NCI-H345 treated with DMSO at 0.1 percent for 48 hours (cell line): ENCODE measurements at regions not wholly inside any gene's neighbourhood (a gene's known extent, or its start where the extent isn't known, plus 50 kb on each side); places are given as distances from the start of the nearest gene placed in this dataset.

Experiments used
- DNase-seq: peaks from one replicate; lab custom pipeline; 2025; ENCODE audit not compliant: unreplicated experiment; lab: John Stamatoyannopoulos, UW

DNA sequence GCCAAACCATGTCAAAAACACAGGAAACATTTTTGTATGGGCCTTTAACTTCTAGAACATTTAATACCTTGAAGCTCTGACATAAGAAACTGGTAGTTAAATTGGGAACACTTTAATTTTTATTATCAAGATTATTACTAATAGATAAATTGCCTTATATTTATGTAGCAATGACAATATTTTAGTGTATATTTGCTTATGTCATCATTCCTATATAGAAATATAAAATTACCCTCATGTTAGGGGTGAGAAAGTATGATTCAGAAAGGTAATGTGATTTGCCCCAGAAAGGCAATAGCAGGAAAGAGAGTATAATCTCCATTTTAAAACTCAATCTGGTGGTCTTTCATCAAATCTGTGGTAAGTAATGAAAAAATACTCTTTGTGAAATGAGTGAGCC, 147.4 kb downstream of the IL15 start:
- no peak for DNase-seq

DNA sequence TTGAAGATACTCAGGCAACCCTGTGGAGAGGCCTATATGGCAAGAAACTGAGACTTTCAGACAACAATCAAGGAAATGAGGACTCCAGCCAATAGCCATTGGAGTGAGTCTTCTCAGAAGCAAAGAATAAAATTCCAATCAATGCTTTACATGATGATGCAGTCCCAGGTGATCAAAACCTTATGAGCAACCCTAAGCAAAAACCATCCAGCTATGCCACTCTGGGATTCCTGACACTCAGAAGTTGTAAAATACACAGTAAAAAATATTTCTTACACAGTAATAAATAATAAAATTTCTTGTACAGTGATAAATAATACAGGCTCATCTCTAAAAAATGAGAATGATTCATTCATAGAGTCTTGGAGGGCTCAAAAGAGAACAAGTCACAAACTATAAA, 150.6 kb downstream of the IL15 start:
- no peak for DNase-seq

DNA sequence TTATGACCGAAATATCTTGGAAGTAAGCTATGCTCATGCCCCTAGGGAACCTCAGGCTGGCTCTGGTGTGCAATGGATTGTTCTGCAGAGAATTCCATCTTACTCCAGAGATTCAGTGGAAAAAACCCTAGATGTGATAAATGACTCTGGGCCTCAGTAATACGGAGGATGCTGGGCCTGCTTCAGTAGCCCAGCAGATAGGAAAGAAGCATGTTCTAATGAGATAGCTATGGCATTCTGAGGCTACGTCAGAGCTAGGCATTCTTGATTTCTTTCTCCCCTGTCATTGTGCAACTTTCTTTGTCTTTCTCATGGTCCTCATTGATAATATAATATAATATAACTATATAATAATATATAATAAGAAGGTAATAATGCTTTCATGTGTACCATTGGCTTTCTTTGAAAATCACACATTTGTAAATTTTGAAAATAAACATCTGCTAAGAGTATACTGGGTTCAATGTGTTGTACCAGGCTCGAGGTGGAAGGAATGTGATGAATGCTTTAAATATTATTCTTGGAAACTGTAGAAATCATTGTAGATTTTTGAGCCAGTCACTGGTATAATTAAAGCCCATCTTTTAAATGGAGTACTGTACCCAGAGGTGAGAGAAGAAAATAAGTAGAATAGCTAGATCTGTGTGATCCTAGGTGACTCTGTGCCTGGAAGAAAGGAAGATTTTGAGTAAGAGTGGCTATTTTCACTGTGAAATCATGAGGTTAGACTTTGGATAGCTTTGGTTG, 152.0 kb downstream of the IL15 start:
- DNase-seq = no peak

DNA sequence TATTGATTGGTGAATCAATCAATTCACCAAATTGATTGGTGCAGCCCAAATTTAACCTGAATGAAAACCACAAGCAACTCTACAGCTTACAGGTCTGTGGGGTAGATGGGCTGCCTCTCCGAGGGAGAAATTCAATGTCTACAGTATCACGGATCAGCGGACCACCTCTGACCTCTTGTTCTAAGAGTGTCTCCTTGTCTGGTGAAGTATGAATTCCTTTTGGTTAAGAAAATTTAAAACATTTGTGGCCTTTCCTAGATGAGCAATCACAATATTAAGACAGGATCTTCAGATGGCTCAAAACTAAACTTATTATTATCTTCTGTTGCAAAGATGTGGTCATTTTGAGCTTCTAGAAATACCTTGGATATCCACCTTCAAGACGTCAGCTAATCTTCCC, 153.3 kb downstream of the IL15 start:
- no peak for DNase-seq

DNA sequence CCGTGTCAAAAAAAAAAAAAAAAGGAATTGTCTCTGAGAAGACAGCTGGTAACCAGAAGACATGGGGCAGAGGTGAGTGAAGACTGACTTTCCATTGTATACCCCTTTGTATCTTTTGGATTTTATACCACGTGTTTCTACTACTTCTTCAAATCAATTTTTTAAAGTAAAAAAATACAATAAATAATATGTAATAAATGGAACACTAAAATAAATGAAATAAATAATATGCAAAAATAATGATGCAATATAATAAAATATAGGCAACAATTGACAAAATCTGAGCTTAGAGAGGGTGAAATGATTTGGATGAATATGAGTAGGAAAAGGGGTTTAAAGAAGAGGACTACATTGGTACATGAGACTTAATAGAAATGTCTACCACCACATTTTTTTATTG, 155.8 kb downstream of the IL15 start:
- no peak for DNase-seq

DNA sequence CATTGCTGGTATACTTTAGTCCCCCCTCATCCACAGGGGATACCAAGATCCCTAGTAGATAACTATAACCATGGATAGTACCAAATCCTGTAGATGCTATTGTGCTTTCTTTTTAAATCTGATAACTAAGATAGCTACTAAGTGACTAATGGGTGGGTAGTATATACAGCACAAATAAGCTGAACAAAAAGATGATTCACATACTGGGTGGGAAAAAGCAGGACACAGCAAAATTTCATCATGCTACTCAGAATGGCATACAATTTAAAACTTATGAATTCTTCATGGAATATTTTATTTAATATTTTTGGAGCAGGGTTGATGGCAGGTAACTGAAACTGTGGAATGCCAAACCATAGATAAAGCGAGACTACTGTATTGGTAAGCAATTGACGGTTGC, 161.6 kb downstream of the IL15 start:
- no peak for DNase-seq

DNA sequence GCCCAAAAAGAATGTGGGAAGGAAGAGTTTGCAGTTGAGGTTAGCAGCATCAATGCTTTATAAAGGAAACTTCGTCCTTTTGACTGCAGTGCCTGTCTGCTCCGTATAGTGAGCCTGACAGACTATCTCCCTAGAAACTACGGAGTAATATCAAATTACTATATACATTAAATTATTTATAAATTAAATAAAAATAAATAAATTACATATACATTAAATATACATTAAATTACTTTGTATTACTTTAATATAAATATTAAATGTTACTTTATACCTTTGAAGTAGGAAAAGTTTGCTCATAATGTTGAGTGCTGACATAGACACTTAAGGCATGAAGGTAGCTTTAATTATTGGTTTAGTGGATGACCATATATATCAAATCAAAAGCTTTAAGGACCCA, 165.2 kb downstream of the IL15 start:
- no peak for DNase-seq

DNA sequence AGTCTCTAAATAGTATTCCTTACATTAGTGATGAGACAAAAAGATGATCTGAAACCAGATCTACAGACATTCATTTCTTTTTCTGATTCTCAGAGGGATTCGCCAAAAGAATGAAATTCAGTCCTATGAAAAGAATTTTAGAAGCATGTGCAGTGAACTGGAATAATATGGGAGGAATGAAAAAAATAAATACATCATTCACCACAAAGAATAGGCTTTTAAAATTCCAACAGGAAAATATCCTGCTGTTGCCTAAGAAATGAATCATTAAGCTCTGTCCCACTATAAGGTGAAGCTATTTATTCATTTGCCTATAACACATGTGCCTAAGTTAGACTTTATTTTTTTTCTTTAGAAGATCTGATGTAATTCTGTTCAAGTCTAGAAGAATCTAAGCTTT, 165.9 kb downstream of the IL15 start:
- DNase-seq = no peak

DNA sequence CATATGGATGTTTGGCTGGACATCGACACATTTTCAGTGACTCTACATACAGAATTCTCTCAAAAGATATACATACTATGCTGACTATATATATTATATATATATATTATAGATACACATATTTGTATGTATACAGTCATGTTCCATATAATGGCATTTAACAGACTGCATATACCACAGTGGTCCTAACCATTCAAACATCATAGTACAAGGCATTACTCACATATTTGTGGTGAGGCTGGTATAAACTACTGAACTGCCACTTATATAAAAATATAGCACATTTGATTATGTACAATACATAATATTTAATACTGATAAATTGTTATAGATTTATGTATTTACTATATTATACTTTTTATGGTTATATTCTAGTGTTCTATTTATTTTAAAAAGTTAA, 168.5 kb downstream of the IL15 start:
- DNase-seq = no peak

DNA sequence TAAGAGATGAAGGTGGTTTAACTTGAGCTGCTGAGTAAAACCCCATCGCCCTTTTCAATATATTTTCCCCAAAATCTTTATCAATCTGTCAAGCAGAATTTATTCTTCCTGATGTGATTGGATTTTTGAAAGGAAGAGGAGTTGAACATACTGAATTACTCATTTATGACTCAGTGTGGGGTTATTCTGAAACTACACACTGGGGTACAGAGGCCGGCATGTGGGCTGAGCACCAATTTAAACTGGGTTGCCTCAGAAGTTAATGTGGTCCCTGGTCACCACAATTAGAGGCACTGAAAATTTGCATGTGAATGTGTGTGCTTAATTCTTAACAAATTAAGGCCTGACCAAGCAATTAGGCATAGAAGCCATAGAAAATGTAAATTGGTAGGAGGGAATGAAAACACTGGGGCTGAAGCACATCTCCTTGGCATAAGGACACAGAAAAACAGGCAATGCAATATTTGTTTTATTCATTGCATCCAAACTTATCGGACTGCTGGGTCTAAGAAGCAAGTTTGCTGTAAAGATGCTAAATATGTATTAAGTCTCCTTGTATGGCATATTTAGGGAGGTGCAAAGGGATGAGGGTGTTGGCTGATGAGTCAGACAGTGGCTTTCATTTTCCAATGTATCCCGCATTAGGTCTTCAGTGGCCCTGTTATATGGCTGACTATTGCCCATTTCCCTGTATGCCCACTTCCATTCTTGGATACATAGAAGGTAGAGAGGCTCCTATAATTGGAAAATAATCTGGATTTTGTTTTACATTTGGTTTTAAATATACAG, 170.9 kb downstream of the IL15 start:
- no peak for DNase-seq

DNA sequence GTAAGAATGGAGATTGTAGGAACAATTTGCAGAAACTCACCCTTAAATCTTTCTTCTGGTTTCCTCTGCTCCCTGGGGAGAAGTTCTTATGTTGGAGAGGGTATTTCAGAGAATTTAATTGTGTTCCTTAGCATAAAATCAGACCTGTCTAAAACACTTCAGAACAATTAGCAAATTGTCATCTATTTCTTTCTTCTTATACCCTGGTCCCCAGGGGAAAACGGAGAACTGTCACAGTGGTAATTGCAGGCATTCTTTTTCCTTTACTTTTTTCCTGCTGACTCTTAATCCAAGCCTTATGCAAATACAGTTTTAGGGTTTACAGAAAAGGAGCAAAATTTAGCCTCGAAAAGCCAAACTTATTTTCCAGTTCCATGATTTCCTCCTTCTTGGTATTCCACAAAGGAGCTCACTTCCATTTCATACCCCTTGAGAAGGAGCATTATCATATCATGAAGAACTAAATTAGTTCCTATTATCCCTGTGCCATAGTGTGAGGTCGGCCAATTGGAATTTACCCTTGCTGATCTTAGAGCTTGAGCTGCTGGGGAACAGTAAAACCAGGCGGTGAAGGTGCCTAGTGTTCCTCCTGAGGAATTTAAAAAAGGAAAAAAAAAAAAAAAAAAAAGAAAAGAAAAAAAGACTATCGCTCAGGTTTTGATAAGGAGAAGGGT, 173.8 kb downstream of the IL15 start:
- no peak for DNase-seq

DNA sequence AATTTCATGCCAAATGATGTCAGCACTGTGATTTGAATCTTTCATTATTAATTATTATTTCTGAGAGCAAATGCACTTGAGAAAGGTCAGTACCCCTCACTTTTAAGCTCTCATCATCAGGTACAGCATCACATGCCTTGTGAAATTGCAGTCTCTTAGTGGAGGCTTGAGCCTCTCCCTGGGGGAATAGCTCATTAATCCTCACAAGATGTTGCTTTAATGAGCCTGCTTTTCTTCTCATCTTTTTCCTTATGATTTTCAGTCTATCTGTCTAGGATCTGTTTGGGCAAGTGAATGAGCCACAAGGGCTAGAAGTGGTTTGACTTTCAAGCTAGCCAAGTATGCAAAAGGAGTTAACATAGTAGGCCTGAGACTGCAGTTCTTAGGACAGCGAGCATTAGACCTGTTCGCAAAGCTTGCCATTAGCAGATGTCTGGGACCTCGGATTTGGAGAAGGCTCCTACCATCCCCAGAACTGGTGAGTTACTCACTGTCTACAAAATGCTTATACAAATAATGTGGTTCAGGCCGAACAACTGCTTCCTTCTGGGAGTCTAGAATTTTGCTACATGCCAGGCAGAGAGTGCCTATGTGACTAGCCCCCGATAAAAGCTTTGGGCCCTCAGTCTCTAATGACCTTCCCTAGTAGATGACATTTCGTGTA, 174.5 kb downstream of the IL15 start:
- DNase-seq = no peak

DNA sequence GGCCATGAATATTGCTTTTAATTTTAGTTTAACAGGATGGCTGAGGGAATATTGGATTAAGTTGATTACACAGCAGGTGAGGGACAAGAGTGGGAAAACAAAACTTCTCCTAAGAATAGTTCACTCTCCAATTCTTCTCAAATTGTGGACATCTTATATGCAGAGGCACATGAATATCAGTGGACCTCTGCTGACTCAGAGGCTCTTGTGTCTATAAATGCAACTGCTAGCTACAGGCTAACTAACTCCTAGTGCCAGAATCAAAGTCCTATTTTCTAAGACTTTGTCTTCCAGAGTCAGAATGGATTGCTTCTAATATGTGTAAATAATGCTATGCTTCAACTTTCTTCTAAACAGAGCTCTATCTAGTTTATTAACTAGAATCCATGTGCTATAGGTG, 175.8 kb downstream of the IL15 start:
- DNase-seq = no peak

DNA sequence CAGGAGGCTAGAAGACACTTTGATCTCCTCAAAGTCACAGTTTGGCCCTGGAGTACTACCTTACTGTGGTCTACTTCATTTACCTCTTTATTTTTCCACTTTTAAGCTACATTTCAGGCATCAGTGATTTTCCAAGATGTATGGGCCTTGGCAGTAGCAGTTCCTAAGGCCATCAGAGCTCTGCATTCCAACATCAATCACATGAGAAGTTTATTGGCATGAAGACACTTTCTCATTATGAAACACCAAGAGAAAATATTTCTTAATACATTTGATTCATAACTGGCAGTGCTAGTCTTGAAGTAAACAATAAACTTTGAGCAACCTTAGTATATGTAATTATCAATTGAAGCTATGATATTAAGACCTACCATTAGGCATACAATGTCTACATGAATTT, 178.1 kb downstream of the IL15 start:
- no peak for DNase-seq

DNA sequence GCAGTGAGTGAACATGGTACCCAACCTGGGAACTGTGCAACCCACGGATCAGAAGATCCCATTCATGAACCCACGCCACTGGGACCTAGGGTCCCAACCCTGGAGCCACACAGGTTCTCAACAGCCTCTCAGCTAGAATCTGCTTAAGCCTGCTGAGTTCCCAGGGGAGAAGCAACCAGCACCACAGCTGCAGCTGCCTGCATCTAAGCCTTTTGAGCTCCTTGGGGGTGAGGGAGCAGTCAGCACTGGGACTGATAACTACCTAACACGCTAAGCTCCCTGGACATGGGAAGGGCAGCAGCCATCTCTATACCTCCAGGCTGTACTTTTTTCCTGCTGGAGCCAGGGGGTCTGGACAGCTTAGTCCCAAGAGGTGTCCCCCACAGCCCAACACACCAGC, 179.3 kb downstream of the IL15 start:
- DNase-seq = no peak

DNA sequence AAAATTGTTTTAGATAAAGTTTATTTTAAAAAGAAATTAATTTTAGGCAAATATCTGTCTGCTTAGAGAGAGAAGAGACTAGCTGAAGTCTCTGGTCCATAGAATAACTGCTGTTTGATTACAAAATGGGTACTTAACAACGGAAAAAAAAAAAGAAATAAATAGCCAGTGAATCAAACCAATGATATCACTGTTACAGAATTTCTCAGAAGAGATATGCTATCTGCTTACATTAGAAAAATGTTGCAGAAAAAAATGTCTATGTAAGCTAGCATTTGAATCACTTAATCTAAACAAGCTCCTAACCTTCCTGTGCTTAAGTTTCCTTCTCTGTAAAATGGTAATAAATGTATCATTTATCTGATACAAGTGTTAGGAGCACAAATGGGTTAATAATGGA, 189.9 kb downstream of the IL15 start:
- DNase-seq = no peak

DNA sequence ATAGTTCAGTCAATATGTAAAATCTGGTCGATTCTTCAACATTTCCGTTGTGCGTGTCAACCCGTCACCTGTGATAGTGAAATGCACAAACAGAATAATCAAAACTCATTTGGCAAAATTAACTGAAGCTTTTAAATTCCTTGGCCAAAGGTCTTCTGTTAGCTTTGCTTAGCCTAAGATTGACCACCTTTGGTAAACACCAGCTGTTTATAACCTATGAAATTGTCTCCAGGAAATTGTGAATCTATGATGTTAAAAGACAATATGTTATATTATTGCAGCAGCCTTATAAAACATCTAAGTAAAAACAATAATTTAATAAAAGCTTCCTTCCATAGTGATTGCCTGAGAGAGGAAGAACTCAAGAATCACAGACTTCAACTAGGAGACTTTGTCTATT, 196.8 kb downstream of the IL15 start:
- DNase-seq = no peak

DNA sequence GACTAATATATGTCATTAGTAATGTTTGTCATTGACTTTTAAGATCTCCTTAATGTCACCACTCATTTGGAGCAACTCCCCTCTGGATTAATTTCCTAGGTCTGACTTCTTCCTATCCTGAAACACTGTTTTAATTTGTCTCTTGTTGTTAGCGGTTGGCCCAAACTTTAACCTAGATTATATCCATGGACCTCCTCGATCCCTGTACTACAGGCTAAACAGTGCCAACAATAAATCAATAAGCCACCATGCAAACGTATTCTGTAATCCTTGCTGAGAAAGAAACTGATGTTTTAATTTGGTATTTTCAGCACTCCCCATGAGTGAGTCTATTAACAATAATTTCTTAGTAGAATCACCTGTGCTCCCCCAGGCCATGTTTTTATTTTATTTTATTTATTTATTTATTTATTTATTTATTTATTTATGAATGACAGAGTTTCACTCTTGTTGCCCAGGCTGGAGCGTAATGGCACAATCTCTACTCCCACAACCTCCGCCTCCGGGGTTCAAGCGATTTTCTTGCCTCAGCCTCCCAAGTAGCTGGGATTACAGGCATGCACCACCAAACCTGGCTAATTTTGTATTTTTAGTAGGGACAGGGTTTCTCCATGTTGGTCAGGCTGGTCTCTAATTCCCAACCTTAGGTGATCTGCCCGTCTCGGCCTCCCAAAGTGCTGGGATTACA, 204.1 kb downstream of the IL15 start:
- no peak for DNase-seq

DNA sequence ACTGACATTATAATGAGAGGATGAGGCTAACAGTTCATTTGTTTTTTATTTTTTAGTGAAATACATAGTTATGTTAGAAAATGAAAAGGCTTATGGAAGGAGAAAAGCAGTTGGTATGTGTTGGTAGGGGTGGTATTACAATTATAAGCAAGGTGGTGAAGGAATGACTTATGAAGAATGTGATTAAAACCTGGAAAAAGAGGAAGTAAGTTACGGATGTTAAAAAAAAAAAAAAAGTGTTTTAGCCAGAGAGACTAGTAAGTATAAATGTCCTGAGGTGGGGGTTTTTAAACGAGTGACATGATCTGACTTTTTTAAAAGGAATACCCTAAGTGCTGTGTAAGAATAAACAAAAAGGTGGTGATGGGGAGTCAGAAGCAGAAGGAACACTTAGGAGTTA, 206.8 kb downstream of the IL15 start:
- no peak for DNase-seq

DNA sequence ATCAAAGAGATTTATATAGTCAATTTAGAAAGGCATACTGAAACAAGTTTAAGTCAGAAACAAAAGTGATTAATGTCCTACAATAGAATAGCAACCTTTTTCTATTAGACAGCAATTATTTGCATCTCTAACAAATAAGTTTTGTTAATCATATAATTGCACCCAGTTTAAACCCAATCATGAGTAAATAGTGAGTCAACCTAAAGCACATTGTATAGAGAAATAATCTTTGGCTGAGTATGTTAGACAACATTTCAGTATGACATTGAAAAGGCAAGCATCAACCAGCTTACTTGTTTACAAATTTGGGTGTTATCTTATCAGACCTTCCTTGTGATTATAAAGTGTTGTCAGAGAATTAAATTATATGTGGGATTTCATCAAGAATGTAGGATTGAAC, 209.5 kb downstream of the IL15 start:
- no peak for DNase-seq

DNA sequence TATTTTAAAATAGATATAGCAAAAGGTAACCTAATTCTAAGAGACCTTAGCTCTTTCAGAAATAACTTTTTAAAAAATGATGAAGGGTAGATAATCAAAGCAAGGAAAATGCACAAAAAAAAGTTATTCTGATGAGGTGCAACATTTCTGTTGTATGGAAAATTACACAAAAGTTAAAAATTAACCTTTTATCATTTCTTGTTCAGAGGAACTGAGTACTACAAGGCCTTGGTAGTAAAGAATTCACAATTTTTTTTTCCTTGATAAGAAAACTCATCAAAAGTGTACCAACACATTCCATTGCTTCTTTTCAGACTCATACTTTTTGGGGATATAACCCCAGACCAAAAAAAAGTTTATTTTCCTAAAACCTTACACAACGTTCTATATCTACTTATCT, 213.0 kb downstream of the IL15 start:
- DNase-seq = no peak
